Prostate gland (tissue), 2 donors: ENCODE measurements at regions not wholly inside any gene's neighbourhood (a gene's known extent, or its start where the extent isn't known, plus 50 kb on each side); places are given as distances from the start of the nearest gene placed in this dataset.

Experiments
- CTCF ChIP-seq, 4 experiments: fragments of 200-600 bp in 2 of 4; fragments of 450-650 bp in 2 of 4; sonication (generic) in 2 of 4; IDR thresholded peaks; 1 replicate in 3 of 4; 2 replicates in 1 of 4; pipeline ENCODE4 v1.5.1; 2016 to 2019; ENCODE audit warnings: antibody characterized with exemption in 4 of 4, mild to moderate bottlenecking in 2 of 4, moderate library complexity in 2 of 4
- POLR2A ChIP-seq: fragments of 450-650 bp; IDR thresholded peaks from one replicate; pipeline ENCODE4 v1.6.1; 2016; ENCODE audit warnings: antibody characterized with exemption, mild to moderate bottlenecking

- no peak for TF ChIP-seq CTCF (IDR thresholded peaks at IDR 0.05)
- TF ChIP-seq POLR2A = no peak
Measured at GRCh38 chr1:58310881-58311280, 235.6 kb downstream of the OMA1 start.
